Uterus (tissue), 3 donors: ENCODE measurements at regions not wholly inside any gene's neighbourhood (a gene's known extent, or its start where the extent isn't known, plus 50 kb on each side); places are given as distances from the start of the nearest gene placed in this dataset.

Experiments
- DNase-seq, 2 donors: peaks; one replicate each; pipeline ENCODE4 v3.0.0-alpha.2; 2019 to 2020
- H3K27ac ChIP-seq, 2 donors: fragments of 200-600 bp; sonication (generic); 1 replicate in 1 of 2; 2 replicates in 1 of 2; pipeline ENCODE4 v1.5.1; 2016 to 2018
- H3K27me3 ChIP-seq, 2 donors: fragments of 200-600 bp; sonication (generic); one replicate each; pipeline ENCODE4 v1.5.1; 2018 to 2019; ENCODE audit warnings: control low read depth in 1 of 2
- H3K36me3 ChIP-seq, 2 donors: fragments of 200-600 bp; sonication (generic); one replicate each; pipeline ENCODE4 v1.5.1; 2019; ENCODE audit warnings: control low read depth in 1 of 2
- H3K4me1 ChIP-seq, 2 donors: fragments of 200-600 bp; sonication (generic); one replicate each; pipeline ENCODE4 v1.5.1; 2018 to 2019; ENCODE audit warnings: control low read depth in 1 of 2
- H3K4me3 ChIP-seq, 2 donors: fragments of 200-600 bp; sonication (generic); 1 replicate in 1 of 2; 2 replicates in 1 of 2; pipeline ENCODE4 v1.5.1; 2018 to 2019; ENCODE audit warnings: mild to moderate bottlenecking in 1 of 2
- H3K9me3 ChIP-seq, 2 donors: fragments of 200-600 bp; sonication (generic); one replicate each; pipeline ENCODE4 v1.5.1; 2019; ENCODE audit warnings: control low read depth in 1 of 2
- CTCF ChIP-seq, 4 experiments: fragments of 200-600 bp in 2 of 4; fragments of 450-650 bp in 2 of 4; sonication (generic) in 2 of 4; IDR thresholded peaks; one replicate each; pipeline ENCODE4 v1.5.1; 2016 to 2019; ENCODE audit warnings: antibody characterized with exemption in 4 of 4, mild to moderate bottlenecking in 2 of 4, moderate library complexity in 1 of 4
- POLR2A ChIP-seq, 2 donors: fragments of 450-650 bp; IDR thresholded peaks; one replicate each; pipeline ENCODE4 v1.6.1; 2016; ENCODE audit warnings: antibody characterized with exemption in 2 of 2, mild to moderate bottlenecking in 1 of 2, moderate library complexity in 1 of 2
- intact Hi-C: fragments of 100-400 bp; cut with DNase I; formaldehyde crosslinking; loops from one replicate; pipeline ENCODE4 v1.15.1; 2023; ENCODE audit warnings: low total_unique reads
- donor health status: DM: yes; HTN: yes; CAD: no.

- TF ChIP-seq POLR2A (IDR thresholded peaks at IDR 0.05) (no peak), CTCF (IDR thresholded peaks at IDR 0.05) (no peak)
- no peaks in the 10 kb centered on the region for H3K4me1 ChIP-seq
- H3K36me3 ChIP-seq: no peaks in the 10 kb centered on the region
- H3K9me3 ChIP-seq: no peaks in the 10 kb centered on the region
- no peak overlapping the region for H3K4me3 ChIP-seq
- H3K27ac ChIP-seq: no peak overlapping the region
- no peak for DNase-seq
- no peaks in the 10 kb centered on the region for H3K27me3 ChIP-seq
- intact Hi-C loops: no loop called here
Measured at GRCh38 chr6:104607501-104607900, 252.2 kb downstream of the HACE1 start.

GRCh38 chr6:104606361-104606760 is 253.4 kb downstream of the HACE1 start:
- Histone ChIP-seq H3K27ac (no peak overlapping the region), H3K4me1 (no peaks in the 10 kb centered on the region), H3K9me3 (no peaks in the 10 kb centered on the region), H3K4me3 (no peak overlapping the region), H3K27me3 (no peaks in the 10 kb centered on the region), H3K36me3 (no peaks in the 10 kb centered on the region)
- intact Hi-C loops: no loop called here
- no peak for TF ChIP-seq POLR2A (IDR thresholded peaks at IDR 0.05)
- TF ChIP-seq CTCF (IDR thresholded peaks at IDR 0.05): no peak
- DNase-seq: no peak

GRCh38 chr6:104604685-104605084 is 255.0 kb downstream of the HACE1 start:
- intact Hi-C loops: no loop called here
- H3K4me1 ChIP-seq: peaks cover 0 to 3% of the 10 kb centered on the region in 2 donors
- no peak overlapping the region for H3K4me3 ChIP-seq
- no peak for DNase-seq
- H3K27me3 ChIP-seq: no peaks in the 10 kb centered on the region
- H3K36me3 ChIP-seq: no peaks in the 10 kb centered on the region
- no peak overlapping the region for H3K27ac ChIP-seq
- TF ChIP-seq CTCF (IDR thresholded peaks at IDR 0.05) (no peak), POLR2A (IDR thresholded peaks at IDR 0.05) (no peak)
- H3K9me3 ChIP-seq: no peaks in the 10 kb centered on the region

GRCh38 chr6:104603108-104603745 is 256.5 kb downstream of the HACE1 start:
- Histone ChIP-seq H3K4me1 (peaks cover 0 to 3% of the 10 kb centered on the region in 2 donors), H3K36me3 (no peaks in the 10 kb centered on the region), H3K9me3 (no peaks in the 10 kb centered on the region), H3K4me3 (no peak overlapping the region), H3K27ac (no peak overlapping the region), H3K27me3 (no peaks in the 10 kb centered on the region)
- intact Hi-C loops: no loop called here
- TF ChIP-seq POLR2A (IDR thresholded peaks at IDR 0.05) (no peak), CTCF (IDR thresholded peaks at IDR 0.05) (no peak)
- DNase-seq: no peak

- H3K36me3 ChIP-seq: no peaks in the 10 kb centered on the region
- no peak overlapping the region for H3K4me3 ChIP-seq
- intact Hi-C loops: no loop called here
- no peaks in the 10 kb centered on the region for H3K27me3 ChIP-seq
- peaks cover 0 to 3% of the 10 kb centered on the region in 2 donors for H3K4me1 ChIP-seq
- H3K9me3 ChIP-seq: no peaks in the 10 kb centered on the region
- DNase-seq: no peak
- TF ChIP-seq POLR2A (IDR thresholded peaks at IDR 0.05) (no peak), CTCF (IDR thresholded peaks at IDR 0.05) (no peak)
- no peak overlapping the region for H3K27ac ChIP-seq
Measured at GRCh38 chr6:104601721-104602120, 258.0 kb downstream of the HACE1 start.
